H1 (cell line): ENCODE measurements at regions not wholly inside any gene's neighbourhood (a gene's known extent, or its start where the extent isn't known, plus 50 kb on each side); places are given as distances from the start of the nearest gene placed in this dataset.

Source experiments
- BRCA1 ChIP-seq: IDR thresholded peaks from 2 replicates; pipeline ENCODE4 v1.6.1; 2012; ENCODE audit warnings: low read depth, low read length, improper control_type of control experiment
- CHD1 ChIP-seq: IDR thresholded peaks from 2 replicates; pipeline ENCODE4 v1.6.1; 2012; ENCODE audit warnings: low read depth, low read length, improper control_type of control experiment
- CTCF ChIP-seq, 3 experiments: IDR thresholded peaks; 1 replicate in 2 of 3; 2 replicates in 1 of 3; pipeline versions ENCODE4 v1.5.1 to v1.6.1; 2011; ENCODE audit warnings: low read length in 3 of 3, mild to moderate bottlenecking in 3 of 3, inconsistent platforms in 2 of 3, low read depth in 1 of 3, moderate library complexity in 1 of 3; ENCODE audit not compliant: insufficient read depth in 1 of 3; ENCODE audit errors: control extremely low read depth in 1 of 3
- EZH2 ChIP-seq: fragments of 200-600 bp; sonication (generic); IDR thresholded peaks from 2 replicates; pipeline ENCODE4 v1.7.1; 2012; ENCODE audit warnings: low read depth, mild to moderate bottlenecking, moderate library complexity, low read length, inconsistent platforms; ENCODE audit not compliant: severe bottlenecking
- NANOG ChIP-seq: IDR thresholded peaks from 2 replicates; pipeline ENCODE4 v1.6.1; 2011; ENCODE audit warnings: low read length, low read depth, mild to moderate bottlenecking, inconsistent platforms; ENCODE audit not compliant: insufficient read depth, poor library complexity, severe bottlenecking
- POLR2A ChIP-seq, 2 experiments: IDR thresholded peaks; 1 replicate in 1 of 2; 2 replicates in 1 of 2; pipeline ENCODE4 v1.6.1; 2011; ENCODE audit warnings: low read depth in 2 of 2, low read length in 2 of 2, mild to moderate bottlenecking in 2 of 2; ENCODE audit errors: control extremely low read depth in 1 of 2
- RBBP5 ChIP-seq: IDR thresholded peaks from 2 replicates; pipeline ENCODE4 v1.7.1; 2012; ENCODE audit warnings: low read depth, mild to moderate bottlenecking, inconsistent platforms, low read length, moderate library complexity, borderline replicate concordance
- TBP ChIP-seq: IDR thresholded peaks from 2 replicates; pipeline ENCODE4 v1.6.1; 2011; ENCODE audit warnings: low read depth, low read length, improper control_type of control experiment
- TF ChIP-seq, protein P1 (sequence below): fragments of 300-600 bp; sonication (generic); IDR thresholded peaks from 2 replicates; pipeline ENCODE4 v1.7.1; 2012; ENCODE audit warnings: low read length, moderate library complexity, mild to moderate bottlenecking, inconsistent platforms; ENCODE audit not compliant: insufficient replicate concordance

- TF ChIP-seq, protein P1, sequence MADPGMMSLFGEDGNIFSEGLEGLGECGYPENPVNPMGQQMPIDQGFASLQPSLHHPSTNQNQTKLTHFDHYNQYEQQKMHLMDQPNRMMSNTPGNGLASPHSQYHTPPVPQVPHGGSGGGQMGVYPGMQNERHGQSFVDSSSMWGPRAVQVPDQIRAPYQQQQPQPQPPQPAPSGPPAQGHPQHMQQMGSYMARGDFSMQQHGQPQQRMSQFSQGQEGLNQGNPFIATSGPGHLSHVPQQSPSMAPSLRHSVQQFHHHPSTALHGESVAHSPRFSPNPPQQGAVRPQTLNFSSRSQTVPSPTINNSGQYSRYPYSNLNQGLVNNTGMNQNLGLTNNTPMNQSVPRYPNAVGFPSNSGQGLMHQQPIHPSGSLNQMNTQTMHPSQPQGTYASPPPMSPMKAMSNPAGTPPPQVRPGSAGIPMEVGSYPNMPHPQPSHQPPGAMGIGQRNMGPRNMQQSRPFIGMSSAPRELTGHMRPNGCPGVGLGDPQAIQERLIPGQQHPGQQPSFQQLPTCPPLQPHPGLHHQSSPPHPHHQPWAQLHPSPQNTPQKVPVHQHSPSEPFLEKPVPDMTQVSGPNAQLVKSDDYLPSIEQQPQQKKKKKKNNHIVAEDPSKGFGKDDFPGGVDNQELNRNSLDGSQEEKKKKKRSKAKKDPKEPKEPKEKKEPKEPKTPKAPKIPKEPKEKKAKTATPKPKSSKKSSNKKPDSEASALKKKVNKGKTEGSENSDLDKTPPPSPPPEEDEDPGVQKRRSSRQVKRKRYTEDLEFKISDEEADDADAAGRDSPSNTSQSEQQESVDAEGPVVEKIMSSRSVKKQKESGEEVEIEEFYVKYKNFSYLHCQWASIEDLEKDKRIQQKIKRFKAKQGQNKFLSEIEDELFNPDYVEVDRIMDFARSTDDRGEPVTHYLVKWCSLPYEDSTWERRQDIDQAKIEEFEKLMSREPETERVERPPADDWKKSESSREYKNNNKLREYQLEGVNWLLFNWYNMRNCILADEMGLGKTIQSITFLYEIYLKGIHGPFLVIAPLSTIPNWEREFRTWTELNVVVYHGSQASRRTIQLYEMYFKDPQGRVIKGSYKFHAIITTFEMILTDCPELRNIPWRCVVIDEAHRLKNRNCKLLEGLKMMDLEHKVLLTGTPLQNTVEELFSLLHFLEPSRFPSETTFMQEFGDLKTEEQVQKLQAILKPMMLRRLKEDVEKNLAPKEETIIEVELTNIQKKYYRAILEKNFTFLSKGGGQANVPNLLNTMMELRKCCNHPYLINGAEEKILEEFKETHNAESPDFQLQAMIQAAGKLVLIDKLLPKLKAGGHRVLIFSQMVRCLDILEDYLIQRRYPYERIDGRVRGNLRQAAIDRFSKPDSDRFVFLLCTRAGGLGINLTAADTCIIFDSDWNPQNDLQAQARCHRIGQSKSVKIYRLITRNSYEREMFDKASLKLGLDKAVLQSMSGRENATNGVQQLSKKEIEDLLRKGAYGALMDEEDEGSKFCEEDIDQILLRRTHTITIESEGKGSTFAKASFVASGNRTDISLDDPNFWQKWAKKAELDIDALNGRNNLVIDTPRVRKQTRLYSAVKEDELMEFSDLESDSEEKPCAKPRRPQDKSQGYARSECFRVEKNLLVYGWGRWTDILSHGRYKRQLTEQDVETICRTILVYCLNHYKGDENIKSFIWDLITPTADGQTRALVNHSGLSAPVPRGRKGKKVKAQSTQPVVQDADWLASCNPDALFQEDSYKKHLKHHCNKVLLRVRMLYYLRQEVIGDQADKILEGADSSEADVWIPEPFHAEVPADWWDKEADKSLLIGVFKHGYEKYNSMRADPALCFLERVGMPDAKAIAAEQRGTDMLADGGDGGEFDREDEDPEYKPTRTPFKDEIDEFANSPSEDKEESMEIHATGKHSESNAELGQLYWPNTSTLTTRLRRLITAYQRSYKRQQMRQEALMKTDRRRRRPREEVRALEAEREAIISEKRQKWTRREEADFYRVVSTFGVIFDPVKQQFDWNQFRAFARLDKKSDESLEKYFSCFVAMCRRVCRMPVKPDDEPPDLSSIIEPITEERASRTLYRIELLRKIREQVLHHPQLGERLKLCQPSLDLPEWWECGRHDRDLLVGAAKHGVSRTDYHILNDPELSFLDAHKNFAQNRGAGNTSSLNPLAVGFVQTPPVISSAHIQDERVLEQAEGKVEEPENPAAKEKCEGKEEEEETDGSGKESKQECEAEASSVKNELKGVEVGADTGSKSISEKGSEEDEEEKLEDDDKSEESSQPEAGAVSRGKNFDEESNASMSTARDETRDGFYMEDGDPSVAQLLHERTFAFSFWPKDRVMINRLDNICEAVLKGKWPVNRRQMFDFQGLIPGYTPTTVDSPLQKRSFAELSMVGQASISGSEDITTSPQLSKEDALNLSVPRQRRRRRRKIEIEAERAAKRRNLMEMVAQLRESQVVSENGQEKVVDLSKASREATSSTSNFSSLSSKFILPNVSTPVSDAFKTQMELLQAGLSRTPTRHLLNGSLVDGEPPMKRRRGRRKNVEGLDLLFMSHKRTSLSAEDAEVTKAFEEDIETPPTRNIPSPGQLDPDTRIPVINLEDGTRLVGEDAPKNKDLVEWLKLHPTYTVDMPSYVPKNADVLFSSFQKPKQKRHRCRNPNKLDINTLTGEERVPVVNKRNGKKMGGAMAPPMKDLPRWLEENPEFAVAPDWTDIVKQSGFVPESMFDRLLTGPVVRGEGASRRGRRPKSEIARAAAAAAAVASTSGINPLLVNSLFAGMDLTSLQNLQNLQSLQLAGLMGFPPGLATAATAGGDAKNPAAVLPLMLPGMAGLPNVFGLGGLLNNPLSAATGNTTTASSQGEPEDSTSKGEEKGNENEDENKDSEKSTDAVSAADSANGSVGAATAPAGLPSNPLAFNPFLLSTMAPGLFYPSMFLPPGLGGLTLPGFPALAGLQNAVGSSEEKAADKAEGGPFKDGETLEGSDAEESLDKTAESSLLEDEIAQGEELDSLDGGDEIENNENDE = no peak
- TF ChIP-seq CTCF (IDR thresholded peaks at IDR 0.05; ENCODE audit: control extremely low read depth in 1 of 3, insufficient read depth in 1 of 3, low read depth in 1 of 3, low read length in 3 of 3) = no peak
- no peak for TF ChIP-seq NANOG
- TF ChIP-seq BRCA1 = no peak
- no peak for TF ChIP-seq TBP
- no peak for TF ChIP-seq POLR2A (IDR thresholded peaks at IDR 0.05; ENCODE audit: control extremely low read depth in 1 of 2, low read depth in 2 of 2, low read length in 2 of 2)
- TF ChIP-seq RBBP5 = no peak
- TF ChIP-seq CHD1 = no peak
- no peak for TF ChIP-seq EZH2
- TF ChIP-seq, all 59 proteins: peak for 0
Measured at GRCh38 chr3:73855813-73856212, 231.1 kb upstream of the PDZRN3 start (continued).
